HG03025 (cell line): ENCODE measurements at regions not wholly inside any gene's neighbourhood (a gene's known extent, or its start where the extent isn't known, plus 50 kb on each side); places are given as distances from the start of the nearest gene placed in this dataset.
A peak's percentile ranks its signal among the peaks of the same experiment; 100 is the strongest.
"Not testable (repeated sequence)": the region's sequence is repeated elsewhere in the genome, so short reads cannot be mapped to it uniquely, and the experiment has no call there.

ENCODE experiments used
- ATAC-seq: cut with Tn5 transposase; IDR thresholded peaks from one replicate; pipeline ENCODE4 v1.9.1; 2021; ENCODE audit warnings: mild to moderate bottlenecking, moderate library complexity; ENCODE audit not compliant: unreplicated experiment, low FRiP score

GRCh38 chr1:83485314-83486019, 513.5 kb downstream of the TTLL7 start:
- ATAC-seq, result not testable (repeated sequence)

DNA sequence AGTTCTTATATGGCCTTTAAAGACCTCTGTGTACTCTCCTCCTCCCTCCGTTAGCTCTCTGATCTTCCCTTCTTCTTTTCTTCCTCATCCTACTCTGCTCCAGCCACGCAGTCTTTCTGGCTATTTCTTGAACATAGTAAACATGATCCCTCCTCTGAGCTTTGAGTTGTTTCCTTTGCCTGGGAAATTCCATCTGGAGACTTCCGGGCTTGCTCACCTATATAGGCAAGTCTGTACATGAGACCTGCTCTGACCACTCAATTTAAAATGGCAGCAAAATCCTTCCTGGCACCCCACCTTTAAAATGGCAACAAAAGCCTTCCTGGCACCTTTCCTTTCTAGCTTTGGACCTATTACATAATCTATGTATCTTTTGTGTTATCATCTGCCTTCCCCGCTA, 517.6 kb downstream of the TTLL7 start:
- ATAC-seq, result not testable (repeated sequence)

- ATAC-seq, result peak; percentile 90
Observed at GRCh38 chr1:83479591-83480239, 519.2 kb downstream of the TTLL7 start.

DNA sequence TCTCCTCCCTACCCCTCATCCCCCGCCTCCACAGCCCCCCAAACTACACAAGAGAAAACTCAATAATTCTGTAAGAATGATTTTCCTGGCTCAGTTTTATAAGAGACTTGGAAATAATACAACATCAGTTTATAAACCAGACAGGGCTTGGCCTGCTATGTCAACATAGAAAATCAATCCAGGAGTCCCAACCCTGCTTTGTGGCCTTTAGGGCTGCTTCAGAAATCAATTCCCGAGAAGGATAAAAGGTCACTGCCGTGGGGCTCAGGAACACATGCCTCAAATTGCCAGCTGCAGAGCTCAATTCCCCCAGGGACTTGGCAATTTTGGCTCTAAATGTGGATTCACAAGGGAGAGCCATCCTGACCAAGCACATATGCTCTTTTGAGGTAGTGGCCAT, 520.8 kb downstream of the TTLL7 start:
- not testable (repeated sequence) for ATAC-seq

DNA sequence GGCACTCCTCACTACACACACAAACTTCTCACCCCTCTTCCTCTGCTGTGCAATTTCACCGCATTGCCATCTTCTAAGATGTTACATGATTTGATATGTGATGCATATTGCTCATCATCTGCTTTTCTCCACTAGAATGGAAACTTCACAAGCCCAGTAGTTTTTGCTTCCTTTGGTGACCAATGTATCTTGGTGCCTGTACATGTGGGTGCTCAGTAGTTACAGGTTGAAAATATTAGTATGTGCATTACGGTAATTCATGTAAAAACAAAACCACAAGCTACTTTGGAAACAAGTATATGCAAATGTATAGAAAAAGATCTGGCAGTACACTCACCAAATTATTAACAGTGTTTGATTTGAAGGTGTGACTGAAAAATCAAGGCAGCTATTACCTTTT, 522.4 kb downstream of the TTLL7 start:
- not testable (repeated sequence) for ATAC-seq

GRCh38 chr1:83474946-83475345, 524.0 kb downstream of the TTLL7 start:
- ATAC-seq, result not testable (repeated sequence)

GRCh38 chr1:83473986-83474385, 524.9 kb downstream of the TTLL7 start:
- ATAC-seq, result not testable (repeated sequence)

DNA sequence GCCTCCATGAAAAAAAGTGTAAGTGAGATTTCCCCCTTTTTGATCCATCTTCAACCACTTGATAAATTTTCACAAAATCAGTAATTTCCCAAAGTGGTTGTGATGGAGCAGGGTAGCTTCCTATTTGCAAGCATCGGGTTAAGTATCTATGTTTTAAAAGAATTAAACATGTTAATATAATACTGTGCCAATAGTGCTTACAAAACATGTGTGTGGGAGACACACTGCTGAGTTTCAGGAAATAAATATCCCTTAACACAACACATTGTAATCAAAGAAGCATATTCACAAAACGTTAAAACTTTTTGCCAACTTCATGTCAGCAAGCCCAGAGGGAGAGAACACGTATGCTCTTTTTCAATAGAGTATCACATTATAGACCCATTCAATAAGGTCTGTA, 526.9 kb downstream of the TTLL7 start:
- not testable (repeated sequence) for ATAC-seq

DNA sequence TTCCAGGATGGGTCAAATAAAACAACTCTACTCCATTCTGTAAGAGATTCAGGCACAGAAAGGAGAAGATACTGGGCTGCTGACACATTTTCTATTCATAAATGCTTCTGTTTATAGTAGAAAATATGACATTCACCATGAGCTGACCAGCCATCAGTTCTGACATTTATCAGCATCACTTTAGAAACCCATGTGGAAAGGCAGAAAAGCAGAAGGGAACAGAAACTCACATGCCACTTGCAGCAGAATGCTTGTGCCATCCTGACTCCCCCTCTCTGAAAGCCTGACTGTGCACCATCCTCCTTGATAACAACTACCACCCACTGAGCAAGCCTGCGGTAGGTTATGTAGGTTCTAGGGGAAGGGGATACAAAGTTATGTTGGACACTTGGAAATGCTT, 527.7 kb downstream of the TTLL7 start:
- peak; percentile 58 for ATAC-seq

- not testable (repeated sequence) for ATAC-seq
Observed at GRCh38 chr1:83468336-83468735, 530.6 kb downstream of the TTLL7 start.

GRCh38 chr1:83457735-83458248, 541.1 kb downstream of the TTLL7 start:
- ATAC-seq, result not testable (repeated sequence)

GRCh38 chr1:83457281-83457680, 541.7 kb downstream of the TTLL7 start:
- not testable (repeated sequence) for ATAC-seq

GRCh38 chr1:83455753-83456152, 543.2 kb downstream of the TTLL7 start:
- not testable (repeated sequence) for ATAC-seq

GRCh38 chr1:83445873-83446272, 553.1 kb downstream of the TTLL7 start:
- not testable (repeated sequence) for ATAC-seq

DNA sequence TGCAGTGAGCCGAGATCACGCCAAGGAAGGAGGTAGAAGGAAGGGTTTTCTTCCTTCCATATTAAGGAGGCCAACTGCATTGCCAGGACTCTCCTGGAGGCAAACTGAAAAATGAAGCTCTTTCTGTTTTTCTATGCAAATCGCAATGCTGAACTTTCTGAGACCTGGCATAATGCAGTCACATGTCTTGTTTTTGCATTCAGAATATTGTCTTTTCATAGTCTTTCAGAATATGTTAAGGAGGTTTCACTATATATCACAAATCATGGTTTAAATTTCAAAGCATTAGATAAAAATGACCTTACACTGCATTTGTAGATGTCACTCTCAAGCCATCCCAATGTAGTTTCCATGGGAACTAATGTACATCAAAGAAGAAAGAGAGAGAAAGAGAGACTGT, 556.5 kb downstream of the TTLL7 start:
- ATAC-seq, result not testable (repeated sequence)

- not testable (repeated sequence) for ATAC-seq
Observed at GRCh38 chr1:83440586-83440985, 558.3 kb downstream of the TTLL7 start.

- not testable (repeated sequence) for ATAC-seq
Observed at GRCh38 chr1:83440021-83440420, 558.9 kb downstream of the TTLL7 start.

- ATAC-seq, result not testable (repeated sequence)
Observed at GRCh38 chr1:83438316-83438715, 560.6 kb downstream of the TTLL7 start.

- not testable (repeated sequence) for ATAC-seq
Observed at GRCh38 chr1:83435336-83435735, 563.6 kb downstream of the TTLL7 start.

DNA sequence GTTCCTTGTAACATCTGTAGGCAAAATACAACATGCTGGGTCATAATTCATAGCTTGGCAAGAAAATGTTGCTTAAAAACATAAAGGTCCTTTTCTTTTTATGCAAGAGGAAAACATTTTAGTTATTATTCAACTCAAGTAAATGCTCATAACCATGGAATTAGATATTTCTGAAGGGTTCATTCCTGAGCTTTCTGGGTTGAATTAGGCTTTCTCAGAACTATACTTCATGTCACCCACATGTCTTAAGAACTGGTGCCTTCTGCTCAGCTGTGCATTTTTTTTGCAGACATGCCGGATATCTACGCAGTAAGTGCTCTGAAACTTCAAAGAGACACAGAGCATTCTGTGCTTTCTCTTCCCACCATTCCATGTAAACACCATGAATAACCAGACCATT, 571.4 kb downstream of the TTLL7 start:
- not testable (repeated sequence) for ATAC-seq

- not testable (repeated sequence) for ATAC-seq
Observed at GRCh38 chr1:83423382-83423781, 575.5 kb downstream of the TTLL7 start.

DNA sequence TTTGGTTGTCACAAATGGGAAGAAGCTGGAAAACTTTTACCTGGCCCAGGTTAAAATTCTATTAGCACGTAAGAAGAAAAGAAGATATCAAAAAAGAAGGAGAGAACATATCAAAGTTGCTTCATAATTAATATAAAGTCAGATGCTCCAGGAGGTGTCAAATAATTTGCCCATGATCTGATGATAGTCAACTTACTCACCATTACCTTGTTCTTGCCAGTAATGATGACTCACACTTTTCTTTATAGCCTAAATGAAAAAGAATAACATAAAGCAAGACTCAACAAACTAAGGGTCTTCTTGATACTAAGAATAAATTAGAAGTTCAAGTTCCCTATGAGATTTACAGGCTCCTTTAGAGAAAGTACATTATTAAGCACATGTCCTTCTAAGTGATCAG, 580.4 kb downstream of the TTLL7 start:
- no peak for ATAC-seq
